ENCODE measurements at regions not wholly inside any gene's neighbourhood (a gene's known extent, or its start where the extent isn't known, plus 50 kb on each side); places are given as distances from the start of the nearest gene placed in this dataset.

GRCh38 chr10:8128511-8128910 is 74.0 kb downstream of the GATA3 start:
- no peak for DNase-seq (ENCODE audit: low read depth, low spot score)
- Histone ChIP-seq H3K27me3 (ENCODE audit: control insufficient read depth, insufficient read depth, low read length) (no peaks in the 10 kb centered on the region), H3K9me3 (ENCODE audit: control insufficient read depth, insufficient read depth, low read length) (no peaks in the 10 kb centered on the region), H3K27ac (ENCODE audit: low read depth, low read length) (no peak overlapping the region), H3K4me3 (ENCODE audit: low read depth, low read length) (no peak overlapping the region)
- ChIA-PET CTCF (no interaction called here), POLR2A (no interaction called here)
- no peak for TF ChIP-seq CTCF (IDR thresholded peaks at IDR 0.05; ENCODE audit: low read depth, low read length)

- CTCF ChIA-PET: no interaction called here
- no peaks in the 10 kb centered on the region for H3K27me3 ChIP-seq (ENCODE audit: control insufficient read depth, insufficient read depth, low read length)
- TF ChIP-seq CTCF (IDR thresholded peaks at IDR 0.05; ENCODE audit: low read depth, low read length): no peak
- H3K4me3 ChIP-seq (ENCODE audit: low read depth, low read length): no peak overlapping the region
- DNase-seq (ENCODE audit: low read depth, low spot score): no peak
- POLR2A ChIA-PET: no interaction called here
- no peak overlapping the region for H3K27ac ChIP-seq (ENCODE audit: low read depth, low read length)
- H3K9me3 ChIP-seq (ENCODE audit: control insufficient read depth, insufficient read depth, low read length): no peaks in the 10 kb centered on the region
These were observed 75.0 kb downstream of the GATA3 start for GRCh38 chr10:8129438-8129837.

GRCh38 chr10:8130973-8131911 is 76.8 kb downstream of the GATA3 start:
- CTCF ChIA-PET: no interaction called here
- Histone ChIP-seq H3K27me3 (ENCODE audit: control insufficient read depth, insufficient read depth, low read length) (no peaks in the 10 kb centered on the region), H3K27ac (ENCODE audit: low read depth, low read length) (no peak overlapping the region), H3K4me3 (ENCODE audit: low read depth, low read length) (no peak overlapping the region), H3K9me3 (ENCODE audit: control insufficient read depth, insufficient read depth, low read length) (no peaks in the 10 kb centered on the region)
- POLR2A ChIA-PET: no interaction called here
- no peak for DNase-seq (ENCODE audit: low read depth, low spot score)
- no peak for TF ChIP-seq CTCF (IDR thresholded peaks at IDR 0.05; ENCODE audit: low read depth, low read length)

- no peak overlapping the region for H3K4me3 ChIP-seq (ENCODE audit: low read depth, low read length)
These were observed 78.7 kb downstream of the GATA3 start for GRCh38 chr10:8133146-8133545.

More at GRCh38 chr10:8133146-8133545, 78.7 kb downstream of the GATA3 start:
- H3K9me3 ChIP-seq (ENCODE audit: control insufficient read depth, insufficient read depth, low read length): no peaks in the 10 kb centered on the region; the same call in 1 of the 2 replicates
- CTCF ChIA-PET: no interaction called here
- no peak for DNase-seq (ENCODE audit: low read depth, low spot score)
- H3K27ac ChIP-seq (ENCODE audit: low read depth, low read length): no peak overlapping the region
- no peak for TF ChIP-seq CTCF (IDR thresholded peaks at IDR 0.05; ENCODE audit: low read depth, low read length)
- POLR2A ChIA-PET: no interaction called here
- H3K27me3 ChIP-seq (ENCODE audit: control insufficient read depth, insufficient read depth, low read length): no peaks in the 10 kb centered on the region

Data from AG04450 (cell line).